MM.1S (cell line): ENCODE measurements at regions not wholly inside any gene's neighbourhood (a gene's known extent, or its start where the extent isn't known, plus 50 kb on each side); places are given as distances from the start of the nearest gene placed in this dataset.

ENCODE experiments used
- DNase-seq: peaks from one replicate; pipeline ENCODE4 v3.0.0-alpha.2; 2015
- H2AFZ ChIP-seq: fragments of 300-600 bp; sonication (generic); 2 replicates; pipeline ENCODE4 v1.6.0; 2016; ENCODE audit warnings: antibody characterized with exemption, low read length
- H3F3A ChIP-seq: fragments of 300-600 bp; sonication (generic); 2 replicates; pipeline ENCODE4 v1.6.1; 2016; ENCODE audit warnings: mild to moderate bottlenecking, antibody characterized with exemption, low read length, moderate library complexity, mixed read lengths; ENCODE audit not compliant: insufficient read depth
- H3K27ac ChIP-seq: fragments of 300-600 bp; sonication (generic); 2 replicates; pipeline ENCODE4 v1.5.1; 2016; ENCODE audit warnings: mild to moderate bottlenecking, low read length
- H3K27me3 ChIP-seq: fragments of 300-600 bp; sonication (generic); replicated peaks from 2 replicates; pipeline ENCODE4 v1.6.0; 2016; ENCODE audit warnings: low read length; ENCODE audit not compliant: insufficient read depth
- H3K36me3 ChIP-seq: fragments of 300-600 bp; sonication (generic); replicated peaks from 2 replicates; pipeline ENCODE4 v1.6.1; 2016; ENCODE audit warnings: mild to moderate bottlenecking, low read length, mixed read lengths; ENCODE audit not compliant: insufficient read depth
- H3K4me1 ChIP-seq: fragments of 300-600 bp; sonication (generic); 2 replicates; pipeline ENCODE4 v1.6.1; 2016; ENCODE audit warnings: low read length, mixed read lengths
- H3K4me2 ChIP-seq: fragments of 300-600 bp; sonication (generic); 2 replicates; pipeline ENCODE4 v1.6.0; 2016; ENCODE audit warnings: low read depth, low read length
- H3K4me3 ChIP-seq: fragments of 300-600 bp; sonication (generic); 2 replicates; pipeline ENCODE4 v1.5.1; 2016; ENCODE audit warnings: low read length, mixed read lengths
- H3K79me2 ChIP-seq: fragments of 300-600 bp; sonication (generic); 2 replicates; pipeline ENCODE4 v1.6.1; 2016; ENCODE audit warnings: mixed run types, low read length, mixed read lengths
- H3K9ac ChIP-seq: fragments of 300-600 bp; sonication (generic); 2 replicates; pipeline ENCODE4 v1.6.1; 2016; ENCODE audit warnings: low read length, mixed read lengths
- H3K9me2 ChIP-seq: fragments of 300-600 bp; sonication (generic); replicated peaks from 2 replicates; pipeline ENCODE4 v1.6.1; 2016; ENCODE audit warnings: mild to moderate bottlenecking, low read length, mixed read lengths; ENCODE audit not compliant: insufficient read depth
- H3K9me3 ChIP-seq: fragments of 300-600 bp; sonication (generic); replicated peaks from 2 replicates; pipeline ENCODE4 v1.6.1; 2016; ENCODE audit warnings: mild to moderate bottlenecking, low read length, mixed read lengths; ENCODE audit not compliant: insufficient read depth
- H4K20me1 ChIP-seq: fragments of 300-600 bp; sonication (generic); 2 replicates; pipeline ENCODE4 v1.6.1; 2016; ENCODE audit warnings: mild to moderate bottlenecking, low read length, moderate library complexity, mixed read lengths; ENCODE audit not compliant: insufficient read depth
- EZH2 ChIP-seq: fragments of 300-600 bp; sonication (generic); optimal IDR thresholded peaks from 2 replicates; pipeline ENCODE3; 2017; ENCODE audit warnings: low read depth, mild to moderate bottlenecking, antibody characterized with exemption, low read length, mixed read lengths
- EZH2phosphoT487 ChIP-seq: fragments of 300-600 bp; sonication (generic); IDR thresholded peaks from 2 replicates; pipeline ENCODE4 v1.6.1; 2018; ENCODE audit warnings: antibody characterized with exemption, low read length
- TF ChIP-seq, protein P1 (sequence below): fragments of 300-600 bp; sonication (generic); IDR thresholded peaks from 2 replicates; pipeline ENCODE4 v1.5.1; 2016; ENCODE audit warnings: antibody characterized with exemption, low read length, mixed read lengths

DNA sequence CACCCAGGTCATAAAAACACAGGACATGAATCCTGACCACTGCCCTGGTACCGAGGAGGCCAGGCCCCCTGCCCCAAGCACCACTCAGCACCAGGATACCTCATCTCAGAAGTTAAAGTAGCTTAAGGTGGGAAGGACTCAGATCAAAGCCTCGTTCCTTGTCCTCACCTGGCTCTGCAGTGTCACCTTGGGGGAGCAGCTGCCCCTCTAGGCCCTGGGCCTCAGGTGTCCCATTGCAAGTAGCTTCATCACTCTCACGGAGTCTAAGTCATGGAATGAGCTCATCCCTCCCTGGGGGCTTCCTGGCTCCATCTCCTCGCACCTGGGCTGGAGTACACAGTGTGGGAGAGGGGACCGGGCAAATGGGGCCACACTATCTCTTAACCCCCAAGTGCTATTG is 148.0 kb downstream of the TPRA1 start:
- DNase-seq, result no peak
- H3K36me3 ChIP-seq, result no peaks in the 10 kb centered on the region
- H3K9me2 ChIP-seq, result no peaks in the 10 kb centered on the region
- no peak overlapping the region for H3K9ac ChIP-seq
- H3K4me1 ChIP-seq, result no peaks in the 10 kb centered on the region
- no peaks in the 10 kb centered on the region for H3F3A ChIP-seq
- H3K9me3 ChIP-seq, result no peaks in the 10 kb centered on the region
- TF ChIP-seq, protein P1, sequence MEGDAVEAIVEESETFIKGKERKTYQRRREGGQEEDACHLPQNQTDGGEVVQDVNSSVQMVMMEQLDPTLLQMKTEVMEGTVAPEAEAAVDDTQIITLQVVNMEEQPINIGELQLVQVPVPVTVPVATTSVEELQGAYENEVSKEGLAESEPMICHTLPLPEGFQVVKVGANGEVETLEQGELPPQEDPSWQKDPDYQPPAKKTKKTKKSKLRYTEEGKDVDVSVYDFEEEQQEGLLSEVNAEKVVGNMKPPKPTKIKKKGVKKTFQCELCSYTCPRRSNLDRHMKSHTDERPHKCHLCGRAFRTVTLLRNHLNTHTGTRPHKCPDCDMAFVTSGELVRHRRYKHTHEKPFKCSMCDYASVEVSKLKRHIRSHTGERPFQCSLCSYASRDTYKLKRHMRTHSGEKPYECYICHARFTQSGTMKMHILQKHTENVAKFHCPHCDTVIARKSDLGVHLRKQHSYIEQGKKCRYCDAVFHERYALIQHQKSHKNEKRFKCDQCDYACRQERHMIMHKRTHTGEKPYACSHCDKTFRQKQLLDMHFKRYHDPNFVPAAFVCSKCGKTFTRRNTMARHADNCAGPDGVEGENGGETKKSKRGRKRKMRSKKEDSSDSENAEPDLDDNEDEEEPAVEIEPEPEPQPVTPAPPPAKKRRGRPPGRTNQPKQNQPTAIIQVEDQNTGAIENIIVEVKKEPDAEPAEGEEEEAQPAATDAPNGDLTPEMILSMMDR, result no peak
- TF ChIP-seq EZH2, result no peak
- no peak for TF ChIP-seq EZH2phosphoT487
- H3K27ac ChIP-seq, result no peak overlapping the region
- H3K4me3 ChIP-seq, result no peak overlapping the region
- no peak overlapping the region for H3K4me2 ChIP-seq
- 0 out of 2 replicates have a peak, but pooled peaks cover 4% of the 10 kb centered on the region for H3K27me3 ChIP-seq
- no peaks in the 10 kb centered on the region for H4K20me1 ChIP-seq
- H3K79me2 ChIP-seq, result no peaks in the 10 kb centered on the region
- no peak overlapping the region for H2AFZ ChIP-seq

DNA sequence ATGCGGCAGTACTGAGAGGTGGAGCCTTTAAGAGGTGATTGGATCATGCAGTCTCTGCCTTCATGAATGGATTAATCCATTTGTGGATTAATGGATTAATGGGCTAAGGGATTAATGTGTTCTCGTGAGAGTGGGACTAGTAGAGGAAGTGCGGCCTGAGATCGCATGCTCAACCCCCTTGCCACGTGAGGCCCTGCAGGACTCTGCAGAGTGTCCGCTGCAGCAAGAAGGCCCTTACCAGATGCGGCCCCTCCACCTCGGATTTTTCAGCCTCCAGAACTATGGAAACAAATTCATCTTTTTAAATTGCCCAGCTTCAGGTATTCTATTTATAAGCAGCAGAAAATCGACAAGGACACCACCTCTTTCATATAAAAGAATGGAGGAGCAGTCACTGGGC is 148.8 kb downstream of the TPRA1 start:
- H3K27ac ChIP-seq, result no peak overlapping the region

DNA sequence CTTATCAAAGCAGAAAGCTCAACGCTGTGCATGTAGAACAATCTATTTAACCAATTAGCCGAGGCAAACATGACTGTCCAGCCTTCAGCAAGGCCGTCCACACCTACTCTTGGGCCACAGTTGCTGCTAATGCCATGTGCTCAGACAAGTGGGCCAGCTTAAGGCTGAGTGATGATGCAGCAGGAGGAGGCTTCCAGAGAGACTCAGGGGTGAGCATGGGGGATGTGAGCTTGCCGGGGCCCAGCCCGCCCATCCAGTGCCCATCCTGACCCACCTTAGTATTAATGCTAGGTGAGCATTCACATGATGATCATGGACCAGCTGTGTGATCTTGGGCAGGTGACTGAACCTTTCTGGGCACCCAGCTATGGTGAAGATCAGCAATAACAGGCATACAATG is 150.1 kb downstream of the TPRA1 start:
- Histone ChIP-seq H3K79me2 (no peaks in the 10 kb centered on the region), H3K9me2 (no peaks in the 10 kb centered on the region), H2AFZ (no peak overlapping the region), H3K9me3 (no peaks in the 10 kb centered on the region), H3K9ac (no peak overlapping the region), H3F3A (no peaks in the 10 kb centered on the region), H3K27me3 (peaks cover 2% of the 10 kb centered on the region; the same call in 1 of the 2 replicates), H4K20me1 (no peaks in the 10 kb centered on the region), H3K27ac (no peak overlapping the region), H3K36me3 (no peaks in the 10 kb centered on the region), H3K4me2 (no peak overlapping the region), H3K4me3 (no peak overlapping the region), H3K4me1 (no peaks in the 10 kb centered on the region)
- TF ChIP-seq EZH2phosphoT487 (no peak), EZH2 (no peak)
- TF ChIP-seq, protein P1, result no peak
- DNase-seq, result no peak

More for the DNA sequence above, 148.8 kb downstream of the TPRA1 start:
- Histone ChIP-seq H3K79me2 (no peaks in the 10 kb centered on the region), H3K9ac (no peak overlapping the region), H3K4me1 (no peaks in the 10 kb centered on the region), H4K20me1 (no peaks in the 10 kb centered on the region), H3K36me3 (no peaks in the 10 kb centered on the region), H3K4me3 (no peak overlapping the region), H3K9me3 (no peaks in the 10 kb centered on the region), H3K27me3 (peaks cover 4% of the 10 kb centered on the region; the same call in 1 of the 2 replicates), H3K4me2 (no peak overlapping the region), H3K9me2 (no peaks in the 10 kb centered on the region), H2AFZ (no peak overlapping the region), H3F3A (no peaks in the 10 kb centered on the region)
- DNase-seq, result no peak
- TF ChIP-seq EZH2 (no peak), EZH2phosphoT487 (no peak)
- TF ChIP-seq, protein P1, result no peak
